ENCODE measurements at regions not wholly inside any gene's neighbourhood (a gene's known extent, or its start where the extent isn't known, plus 50 kb on each side); places are given as distances from the start of the nearest gene placed in this dataset.

DNA sequence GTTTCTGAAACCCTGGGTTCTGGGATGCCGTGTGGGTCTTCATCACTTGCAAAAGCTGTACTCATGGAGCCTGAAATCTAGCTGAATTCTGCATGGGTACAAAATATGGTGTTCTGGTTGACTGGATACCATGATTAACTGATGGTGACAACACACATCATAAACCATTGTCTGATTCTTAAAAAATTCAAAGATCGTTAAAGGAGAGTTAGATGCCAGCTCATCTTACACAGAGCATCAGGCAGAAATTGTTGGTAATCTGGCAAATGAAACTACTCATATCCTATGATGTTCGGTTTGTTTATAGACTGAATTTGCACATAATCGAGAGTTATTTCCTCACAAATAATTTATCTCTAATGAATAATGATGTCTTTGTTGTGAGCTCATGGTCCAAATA, 218.1 kb upstream of the PKN2 start:
- H3K9me3 ChIP-seq (replicated peaks; ENCODE audit: control insufficient read depth, insufficient read depth, low read length): no peaks in the 10 kb centered on the region
- SMC1A ChIA-PET (ENCODE audit: uncharacterized antibody, unreplicated experiment): interaction anchor here (0.7 kb wide), 1 partner anchor 538 kb away, joined by 3 read pairs; no protein-coding TSS in a partner anchor
- in situ Hi-C loops (cut with MboI) (no loop called here), intact Hi-C loops (cut with micrococcal nuclease; ENCODE audit: unreplicated experiment) (no loop called here)
- no peak overlapping the region for H3K4me2 ChIP-seq (ENCODE audit: control insufficient read depth, insufficient read depth)
- H2AFZ ChIP-seq (ENCODE audit: control insufficient read depth, low read depth, low read length): no peak overlapping the region
- no peak for FAIRE-seq
- H3K4me3 ChIP-seq: no peak overlapping the region
- H3K27ac ChIP-seq (ENCODE audit: control insufficient read depth, insufficient read depth): no peak overlapping the region
- H3K36me3 ChIP-seq (ENCODE audit: control insufficient read depth in 2 of 2, insufficient read depth in 2 of 2, low read length in 1 of 2): no peaks in the 10 kb centered on the region
- 57% methylated on average over 4 of the region's 4 CpGs for WGBS (ENCODE audit: insufficient coverage, insufficient replicate concordance, low lambda C conversion rate, missing lambda C conversion rate)
- no peak overlapping the region for H3K9ac ChIP-seq (ENCODE audit: control insufficient read depth, insufficient read depth, low read length)
- POLR2A ChIA-PET: no interaction called here
- RAD21 ChIA-PET (ENCODE audit: unreplicated experiment): no interaction called here
- ATAC-seq: no peak
- TF ChIP-seq, protein P1, sequence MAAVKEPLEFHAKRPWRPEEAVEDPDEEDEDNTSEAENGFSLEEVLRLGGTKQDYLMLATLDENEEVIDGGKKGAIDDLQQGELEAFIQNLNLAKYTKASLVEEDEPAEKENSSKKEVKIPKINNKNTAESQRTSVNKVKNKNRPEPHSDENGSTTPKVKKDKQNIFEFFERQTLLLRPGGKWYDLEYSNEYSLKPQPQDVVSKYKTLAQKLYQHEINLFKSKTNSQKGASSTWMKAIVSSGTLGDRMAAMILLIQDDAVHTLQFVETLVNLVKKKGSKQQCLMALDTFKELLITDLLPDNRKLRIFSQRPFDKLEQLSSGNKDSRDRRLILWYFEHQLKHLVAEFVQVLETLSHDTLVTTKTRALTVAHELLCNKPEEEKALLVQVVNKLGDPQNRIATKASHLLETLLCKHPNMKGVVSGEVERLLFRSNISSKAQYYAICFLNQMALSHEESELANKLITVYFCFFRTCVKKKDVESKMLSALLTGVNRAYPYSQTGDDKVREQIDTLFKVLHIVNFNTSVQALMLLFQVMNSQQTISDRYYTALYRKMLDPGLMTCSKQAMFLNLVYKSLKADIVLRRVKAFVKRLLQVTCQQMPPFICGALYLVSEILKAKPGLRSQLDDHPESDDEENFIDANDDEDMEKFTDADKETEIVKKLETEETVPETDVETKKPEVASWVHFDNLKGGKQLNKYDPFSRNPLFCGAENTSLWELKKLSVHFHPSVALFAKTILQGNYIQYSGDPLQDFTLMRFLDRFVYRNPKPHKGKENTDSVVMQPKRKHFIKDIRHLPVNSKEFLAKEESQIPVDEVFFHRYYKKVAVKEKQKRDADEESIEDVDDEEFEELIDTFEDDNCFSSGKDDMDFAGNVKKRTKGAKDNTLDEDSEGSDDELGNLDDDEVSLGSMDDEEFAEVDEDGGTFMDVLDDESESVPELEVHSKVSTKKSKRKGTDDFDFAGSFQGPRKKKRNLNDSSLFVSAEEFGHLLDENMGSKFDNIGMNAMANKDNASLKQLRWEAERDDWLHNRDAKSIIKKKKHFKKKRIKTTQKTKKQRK (IDR thresholded peaks at IDR 0.05; ENCODE audit: low read depth, low read length): no peak
- TF ChIP-seq ZSCAN29 (IDR thresholded peaks at IDR 0.05): no peak
- TF ChIP-seq CREB1 (IDR thresholded peaks at IDR 0.05; ENCODE audit: low read depth): no peak
- TF ChIP-seq, protein P2, sequence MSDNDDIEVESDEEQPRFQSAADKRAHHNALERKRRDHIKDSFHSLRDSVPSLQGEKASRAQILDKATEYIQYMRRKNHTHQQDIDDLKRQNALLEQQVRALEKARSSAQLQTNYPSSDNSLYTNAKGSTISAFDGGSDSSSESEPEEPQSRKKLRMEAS (IDR thresholded peaks at IDR 0.05; ENCODE audit: low read depth, low read length): no peak
- TF ChIP-seq EP300 (IDR thresholded peaks at IDR 0.05; ENCODE audit: borderline replicate concordance in 1 of 2, control insufficient read depth in 1 of 2, low read depth in 2 of 2, low read length in 2 of 2): no peak
- TF ChIP-seq BHLHE40 (IDR thresholded peaks at IDR 0.05; ENCODE audit: borderline replicate concordance in 1 of 2, low read depth in 2 of 2, low read length in 1 of 2): no peak
- no peak for TF ChIP-seq CEBPB (IDR thresholded peaks at IDR 0.05; ENCODE audit: borderline replicate concordance in 1 of 2, low read depth in 2 of 2, low read length in 2 of 2)
- no peak for TF ChIP-seq CREM (IDR thresholded peaks at IDR 0.05; ENCODE audit: low read depth)
- TF ChIP-seq, protein P3, sequence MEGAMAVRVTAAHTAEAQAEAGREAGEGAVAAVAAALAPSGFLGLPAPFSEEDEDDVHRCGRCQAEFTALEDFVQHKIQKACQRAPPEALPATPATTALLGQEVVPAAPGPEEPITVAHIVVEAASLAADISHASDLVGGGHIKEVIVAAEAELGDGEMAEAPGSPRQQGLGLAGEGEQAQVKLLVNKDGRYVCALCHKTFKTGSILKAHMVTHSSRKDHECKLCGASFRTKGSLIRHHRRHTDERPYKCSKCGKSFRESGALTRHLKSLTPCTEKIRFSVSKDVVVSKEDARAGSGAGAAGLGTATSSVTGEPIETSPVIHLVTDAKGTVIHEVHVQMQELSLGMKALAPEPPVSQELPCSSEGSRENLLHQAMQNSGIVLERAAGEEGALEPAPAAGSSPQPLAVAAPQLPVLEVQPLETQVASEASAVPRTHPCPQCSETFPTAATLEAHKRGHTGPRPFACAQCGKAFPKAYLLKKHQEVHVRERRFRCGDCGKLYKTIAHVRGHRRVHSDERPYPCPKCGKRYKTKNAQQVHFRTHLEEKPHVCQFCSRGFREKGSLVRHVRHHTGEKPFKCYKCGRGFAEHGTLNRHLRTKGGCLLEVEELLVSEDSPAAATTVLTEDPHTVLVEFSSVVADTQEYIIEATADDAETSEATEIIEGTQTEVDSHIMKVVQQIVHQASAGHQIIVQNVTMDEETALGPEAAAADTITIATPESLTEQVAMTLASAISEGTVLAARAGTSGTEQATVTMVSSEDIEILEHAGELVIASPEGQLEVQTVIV (IDR thresholded peaks at IDR 0.05; ENCODE audit: borderline replicate concordance, partially characterized antibody): no peak
- no peak for TF ChIP-seq NR2C2 (IDR thresholded peaks at IDR 0.05; ENCODE audit: borderline replicate concordance, control insufficient read depth, insufficient read length, low read depth)
- no peak for TF ChIP-seq SIX5 (IDR thresholded peaks at IDR 0.05; ENCODE audit: low read depth, low read length, severe bottlenecking)
- TF ChIP-seq PML (IDR thresholded peaks at IDR 0.05; ENCODE audit: low read length): no peak
- TF ChIP-seq, protein P4, sequence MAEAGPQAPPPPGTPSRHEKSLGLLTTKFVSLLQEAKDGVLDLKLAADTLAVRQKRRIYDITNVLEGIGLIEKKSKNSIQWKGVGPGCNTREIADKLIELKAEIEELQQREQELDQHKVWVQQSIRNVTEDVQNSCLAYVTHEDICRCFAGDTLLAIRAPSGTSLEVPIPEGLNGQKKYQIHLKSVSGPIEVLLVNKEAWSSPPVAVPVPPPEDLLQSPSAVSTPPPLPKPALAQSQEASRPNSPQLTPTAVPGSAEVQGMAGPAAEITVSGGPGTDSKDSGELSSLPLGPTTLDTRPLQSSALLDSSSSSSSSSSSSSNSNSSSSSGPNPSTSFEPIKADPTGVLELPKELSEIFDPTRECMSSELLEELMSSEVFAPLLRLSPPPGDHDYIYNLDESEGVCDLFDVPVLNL (IDR thresholded peaks at IDR 0.05; ENCODE audit: low read depth, low read length): no peak
- CTCF ChIA-PET: no interaction called here
- H3K27me3 ChIP-seq (replicated peaks in 1 of 2; ENCODE audit: control insufficient read depth in 2 of 2, insufficient read depth in 2 of 2, low read length in 1 of 2): peaks cover 0 to 5% of the 10 kb centered on the region in 2 experiments; a peak in 2 of 4 replicates
- H3K4me1 ChIP-seq (ENCODE audit: control insufficient read depth, insufficient read depth, low read length): no peaks in the 10 kb centered on the region
- H4K20me1 ChIP-seq (ENCODE audit: control insufficient read depth, insufficient read depth): no peaks in the 10 kb centered on the region
- DNase-seq (ENCODE audit: low read depth, low spot score): no peak
- no peaks in the 10 kb centered on the region for H3K79me2 ChIP-seq (ENCODE audit: control insufficient read depth, insufficient read depth, low read length)
- no TSS peak for BruUV-seq (replicated peaks)

All from GM12878 (cell line).